T-helper 17 cell (primary cell): ENCODE measurements at regions not wholly inside any gene's neighbourhood (a gene's known extent, or its start where the extent isn't known, plus 50 kb on each side); places are given as distances from the start of the nearest gene placed in this dataset.
A peak's percentile ranks its signal among the peaks of the same experiment; 100 is the strongest.
"Not testable (repeated sequence)": the region's sequence is repeated elsewhere in the genome, so short reads cannot be mapped to it uniquely, and the experiment has no call there.

Experiments used
- ATAC-seq: fragments of 150-1000 bp; cut with Tn5 transposase; 2 replicates; pipeline ENCODE4 v1.10.0; 2021; ENCODE audit warnings: mild to moderate bottlenecking, moderate library complexity
- DNase-seq, 3 donors: peaks; one replicate each; pipeline versions ENCODE4 v3.0.0 to v3.0.0-alpha.2; 2020 to 2021
- H3K9me3 ChIP-seq: one replicate; pipeline ENCODE4 v1.7.0; 2013; ENCODE audit warnings: low read length, mild to moderate bottlenecking; ENCODE audit not compliant: control insufficient read depth, poor library complexity, severe bottlenecking
- H3K27ac Mint-ChIP-seq: one replicate; pipeline ENCODE4 v1.8.0; 2022; ENCODE audit warnings: mild to moderate bottlenecking, moderate library complexity, mixed read lengths
- H3K27me3 Mint-ChIP-seq: one replicate; pipeline ENCODE4 v1.8.0; 2022; ENCODE audit warnings: mixed read lengths
- H3K36me3 Mint-ChIP-seq: one replicate; pipeline ENCODE4 v1.8.0; 2022; ENCODE audit warnings: low read depth, mixed read lengths
- H3K4me1 Mint-ChIP-seq: one replicate; pipeline ENCODE4 v1.8.0; 2022; ENCODE audit warnings: mild to moderate bottlenecking, mixed read lengths
- H3K4me3 Mint-ChIP-seq: one replicate; pipeline ENCODE4 v1.8.0; 2022; ENCODE audit warnings: mild to moderate bottlenecking, moderate library complexity, mixed read lengths

- H3K4me1 Mint-ChIP-seq, ATAC-seq, H3K27ac Mint-ChIP-seq, H3K27me3 Mint-ChIP-seq, H3K9me3 ChIP-seq, DNase-seq, H3K36me3 Mint-ChIP-seq, H3K4me3 Mint-ChIP-seq: not testable (repeated sequence)
Measured at GRCh38 chr22:10710923-10711322, 4817.1 kb upstream of the OR11H1 start.

GRCh38 chr22:10722804-10723203 is 4805.2 kb upstream of the OR11H1 start:
- ATAC-seq, H3K36me3 Mint-ChIP-seq, DNase-seq, H3K27ac Mint-ChIP-seq, H3K4me3 Mint-ChIP-seq, H3K4me1 Mint-ChIP-seq, H3K27me3 Mint-ChIP-seq: not testable (repeated sequence)
- peaks cover 29% of the 10 kb centered on the region for H3K9me3 ChIP-seq

- not testable (repeated sequence) for H3K4me1 Mint-ChIP-seq, ATAC-seq, H3K36me3 Mint-ChIP-seq, H3K27me3 Mint-ChIP-seq, H3K4me3 Mint-ChIP-seq, DNase-seq, H3K27ac Mint-ChIP-seq
- H3K9me3 ChIP-seq: peaks cover 35% of the 10 kb centered on the region
Measured at GRCh38 chr22:10723966-10724365, 4804.0 kb upstream of the OR11H1 start.

GRCh38 chr22:10727393-10727792 is 4800.6 kb upstream of the OR11H1 start:
- Mint-ChIP-seq H3K27me3 (no peaks in the 10 kb centered on the region), H3K4me1 (no peaks in the 10 kb centered on the region)

GRCh38 chr22:10729979-10730378 is 4798.0 kb upstream of the OR11H1 start:
- not testable (repeated sequence) for H3K4me1 Mint-ChIP-seq, H3K27ac Mint-ChIP-seq, H3K4me3 Mint-ChIP-seq, ATAC-seq, H3K27me3 Mint-ChIP-seq, H3K36me3 Mint-ChIP-seq, DNase-seq
- H3K9me3 ChIP-seq: peaks cover 29% of the 10 kb centered on the region

More at GRCh38 chr22:10727393-10727792, 4800.6 kb upstream of the OR11H1 start:
- no peak overlapping the region for H3K4me3 Mint-ChIP-seq
- ATAC-seq: no peak
- peaks cover 7% of the 10 kb centered on the region for H3K36me3 Mint-ChIP-seq
- no peak for DNase-seq
- no peak overlapping the region for H3K27ac Mint-ChIP-seq
- peaks cover 36% of the 10 kb centered on the region for H3K9me3 ChIP-seq

- not testable (repeated sequence) for DNase-seq, H3K4me3 Mint-ChIP-seq, H3K36me3 Mint-ChIP-seq, H3K4me1 Mint-ChIP-seq, H3K27ac Mint-ChIP-seq, ATAC-seq, H3K27me3 Mint-ChIP-seq
- H3K9me3 ChIP-seq: peaks cover 25% of the 10 kb centered on the region
Measured at GRCh38 chr22:10730706-10731105, 4797.3 kb upstream of the OR11H1 start.

GRCh38 chr22:10731246-10731974 is 4796.6 kb upstream of the OR11H1 start:
- not testable (repeated sequence) for ATAC-seq, H3K36me3 Mint-ChIP-seq
- peaks cover 24% of the 10 kb centered on the region for H3K9me3 ChIP-seq

GRCh38 chr22:10735075-10735474 is 4792.9 kb upstream of the OR11H1 start:
- H3K27ac Mint-ChIP-seq, DNase-seq, H3K27me3 Mint-ChIP-seq, H3K36me3 Mint-ChIP-seq, H3K4me3 Mint-ChIP-seq, H3K4me1 Mint-ChIP-seq, H3K9me3 ChIP-seq: not testable (repeated sequence)
- peak; percentile 22 for ATAC-seq

More at GRCh38 chr22:10731246-10731974, 4796.6 kb upstream of the OR11H1 start:
- not testable (repeated sequence) for DNase-seq, H3K27ac Mint-ChIP-seq, H3K27me3 Mint-ChIP-seq, H3K4me1 Mint-ChIP-seq, H3K4me3 Mint-ChIP-seq

- H3K27ac Mint-ChIP-seq, H3K4me1 Mint-ChIP-seq, H3K27me3 Mint-ChIP-seq, H3K9me3 ChIP-seq, ATAC-seq, H3K4me3 Mint-ChIP-seq, DNase-seq, H3K36me3 Mint-ChIP-seq: not testable (repeated sequence)
Measured at GRCh38 chr22:10736879-10737278, 4791.1 kb upstream of the OR11H1 start.

- H3K27me3 Mint-ChIP-seq, H3K27ac Mint-ChIP-seq, H3K36me3 Mint-ChIP-seq, ATAC-seq, H3K4me3 Mint-ChIP-seq, DNase-seq, H3K4me1 Mint-ChIP-seq, H3K9me3 ChIP-seq: not testable (repeated sequence)
Measured at GRCh38 chr22:10737931-10738330, 4790.1 kb upstream of the OR11H1 start.

- Mint-ChIP-seq H3K4me3 (no peak overlapping the region), H3K36me3 (no peaks in the 10 kb centered on the region), H3K4me1 (no peaks in the 10 kb centered on the region), H3K27ac (no peak overlapping the region), H3K27me3 (no peaks in the 10 kb centered on the region)
- no peak for ATAC-seq
- no peak for DNase-seq
- no peaks in the 10 kb centered on the region for H3K9me3 ChIP-seq
Measured at GRCh38 chr22:10741210-10741609, 4786.8 kb upstream of the OR11H1 start.

- H3K9me3 ChIP-seq, H3K4me3 Mint-ChIP-seq, H3K27ac Mint-ChIP-seq, ATAC-seq, H3K36me3 Mint-ChIP-seq, H3K4me1 Mint-ChIP-seq, H3K27me3 Mint-ChIP-seq: not testable (repeated sequence)
- peak in 1 of 3 donors; percentile 18 for DNase-seq
Measured at GRCh38 chr22:10741776-10742630, 4786.0 kb upstream of the OR11H1 start.

GRCh38 chr22:10746382-10746781 is 4781.6 kb upstream of the OR11H1 start:
- not testable (repeated sequence) for H3K4me1 Mint-ChIP-seq, DNase-seq, H3K9me3 ChIP-seq, H3K4me3 Mint-ChIP-seq, H3K36me3 Mint-ChIP-seq, ATAC-seq, H3K27me3 Mint-ChIP-seq, H3K27ac Mint-ChIP-seq
